SK-N-SH (cell line): ENCODE measurements at regions not wholly inside any gene's neighbourhood (a gene's known extent, or its start where the extent isn't known, plus 50 kb on each side); places are given as distances from the start of the nearest gene placed in this dataset.

Experiments used
- CTCF ChIA-PET: fragments of 300-600, 350-600 bp; formaldehyde crosslinking; extraction: SDS; loops from one replicate; lab custom pipeline; 2021; lab: Yijun Ruan, JAX
- POLR2A ChIA-PET: fragments of 350-600 bp; sonication (Branson Sonifier 250); formaldehyde crosslinking; extraction: SDS; loops from one replicate; lab custom pipeline; 2020; ENCODE audit warnings: antibody characterized with exemption, inconsistent platforms; lab: Yijun Ruan, JAX
- DNase-seq: peaks from one replicate; pipeline ENCODE4 v3.0.0; 2012
- H2AFZ ChIP-seq: fragments of 200-600 bp; sonication (generic); 2 replicates; pipeline ENCODE4 v1.8.1; 2016; ENCODE audit warnings: antibody characterized with exemption, mild to moderate bottlenecking, low read depth
- H3F3A ChIP-seq: fragments of 200-600 bp; sonication (generic); replicated peaks from 2 replicates; pipeline ENCODE3; 2016; ENCODE audit warnings: antibody characterized with exemption, mild to moderate bottlenecking; ENCODE audit not compliant: insufficient read depth
- H3K27ac ChIP-seq, 2 experiments: fragments of 200-500 bp in 1 of 2; fragments of 200-600 bp in 1 of 2; sonication (Bioruptor generic) in 1 of 2; sonication (generic), shearing (Covaris generic) in 1 of 2; 2 replicates each; pipeline versions ENCODE4 v1.5.1 to v1.6.1; 2014 to 2016; ENCODE audit warnings: low read depth in 2 of 2, inconsistent platforms in 1 of 2, low read length in 1 of 2, mild to moderate bottlenecking in 1 of 2, mixed read lengths in 1 of 2
- H3K27me3 ChIP-seq: fragments of 200-600 bp; sonication (generic), shearing (Covaris generic); 2 replicates; pipeline ENCODE4 v1.6.1; 2016; ENCODE audit warnings: mixed run types; ENCODE audit not compliant: insufficient read depth
- H3K36me3 ChIP-seq, 2 experiments: fragments of 200-500 bp in 1 of 2; fragments of 200-600 bp in 1 of 2; sonication (Bioruptor generic) in 1 of 2; sonication (generic) in 1 of 2; replicated peaks in 1 of 2; 2 replicates each; pipeline versions ENCODE3 to v1.5.1; 2014 to 2016; ENCODE audit warnings: low read length in 1 of 2, mild to moderate bottlenecking in 1 of 2; ENCODE audit not compliant: insufficient read depth in 2 of 2, control insufficient read depth in 1 of 2
- H3K4me1 ChIP-seq, 2 experiments: fragments of 200-500 bp in 1 of 2; fragments of 200-600 bp in 1 of 2; sonication (Bioruptor generic) in 1 of 2; sonication (generic), shearing (Covaris generic) in 1 of 2; 2 replicates each; pipeline versions ENCODE4 v1.5.1 to v1.6.1; 2014 to 2016; ENCODE audit warnings: low read depth in 1 of 2, low read length in 1 of 2, mixed run types in 1 of 2; ENCODE audit not compliant: insufficient read depth in 2 of 2, control insufficient read depth in 1 of 2
- H3K4me2 ChIP-seq: fragments of 200-600 bp; sonication (generic), shearing (Covaris generic); 2 replicates; pipeline ENCODE4 v1.6.1; 2017; ENCODE audit warnings: mixed run types
- H3K4me3 ChIP-seq, 2 experiments: fragments of 200-500 bp in 1 of 2; fragments of 200-600 bp in 1 of 2; sonication (Bioruptor generic) in 1 of 2; sonication (generic), shearing (Covaris generic) in 1 of 2; 2 replicates each; pipeline versions ENCODE4 v1.5.1 to v1.8.1; 2014 to 2016; ENCODE audit warnings: low read depth in 2 of 2, inconsistent platforms in 1 of 2, low read length in 1 of 2, mild to moderate bottlenecking in 1 of 2, mixed read lengths in 1 of 2, moderate library complexity in 1 of 2
- H3K79me2 ChIP-seq: fragments of 200-600 bp; sonication (generic); 2 replicates; pipeline ENCODE4 v1.8.1; 2017; ENCODE audit warnings: mild to moderate bottlenecking; ENCODE audit not compliant: insufficient read depth
- H3K9ac ChIP-seq: fragments of 200-600 bp; sonication (generic); 2 replicates; pipeline ENCODE4 v1.6.1; 2017; ENCODE audit warnings: mixed run types
- H3K9me2 ChIP-seq: fragments of 200-600 bp; sonication (generic); 2 replicates; pipeline ENCODE4 v1.6.1; 2017; ENCODE audit warnings: mixed run types
- H3K9me3 ChIP-seq: fragments of 200-600 bp; sonication (generic); 2 replicates; pipeline ENCODE4 v1.6.1; 2017; ENCODE audit warnings: mixed run types, mild to moderate bottlenecking, moderate library complexity
- H4K20me1 ChIP-seq: fragments of 200-600 bp; sonication (generic); 2 replicates; pipeline ENCODE4 v1.6.1; 2017; ENCODE audit warnings: mild to moderate bottlenecking, mixed run types; ENCODE audit not compliant: insufficient read depth
- CTCF ChIP-seq: fragments of 200-600 bp; sonication (generic); IDR thresholded peaks from 2 replicates; pipeline ENCODE4 v1.6.1; 2017; ENCODE audit warnings: antibody characterized with exemption, mild to moderate bottlenecking, moderate library complexity
- EZH2phosphoT487 ChIP-seq: fragments of 200-600 bp; sonication (generic); IDR thresholded peaks from 2 replicates; pipeline ENCODE4 v1.6.1; 2017; ENCODE audit warnings: low read depth, mixed run types, mild to moderate bottlenecking, antibody characterized with exemption, moderate library complexity, borderline replicate concordance
- NFIC ChIP-seq: IDR thresholded peaks from 2 replicates; pipeline ENCODE4 v1.4.0; 2012; ENCODE audit warnings: borderline replicate concordance
- NRF1 ChIP-seq: IDR thresholded peaks from 2 replicates; pipeline ENCODE4 v1.6.1; 2012; ENCODE audit warnings: low read depth, mild to moderate bottlenecking, low read length
- RAD21 ChIP-seq: IDR thresholded peaks from 2 replicates; pipeline ENCODE4 v1.6.1; 2012; ENCODE audit warnings: mild to moderate bottlenecking, low read length
- RCOR1 ChIP-seq: fragments of 150-350 bp; IDR thresholded peaks from 2 replicates; pipeline ENCODE4 v1.6.1; 2017; ENCODE audit warnings: antibody characterized with exemption, low read length
- REST ChIP-seq: IDR thresholded peaks from 2 replicates; pipeline ENCODE4 v1.6.1; 2012; ENCODE audit warnings: mild to moderate bottlenecking, low read depth, low read length, moderate library complexity
- RXRA ChIP-seq: IDR thresholded peaks from 2 replicates; pipeline ENCODE4 v1.4.0; 2012; ENCODE audit warnings: low read depth, mild to moderate bottlenecking, borderline replicate concordance
- SIN3A ChIP-seq: IDR thresholded peaks from 2 replicates; pipeline ENCODE4 v1.6.1; 2012; ENCODE audit warnings: low read depth, mild to moderate bottlenecking, low read length, moderate library complexity, borderline replicate concordance
- TCF12 ChIP-seq: IDR thresholded peaks from 2 replicates; pipeline ENCODE4 v1.4.0; 2012
- TEAD4 ChIP-seq: IDR thresholded peaks from 2 replicates; pipeline ENCODE4 v1.4.0; 2012; ENCODE audit warnings: mild to moderate bottlenecking, borderline replicate concordance; ENCODE audit not compliant: insufficient read depth
- USF2 ChIP-seq: fragments of 150-350 bp; IDR thresholded peaks from 2 replicates; pipeline ENCODE4 v1.6.1; 2017; ENCODE audit warnings: antibody characterized with exemption, low read length, low read depth, borderline replicate concordance

- TF ChIP-seq EZH2phosphoT487 = no peak
These were observed 112.1 kb upstream of the SIX2 start (continued) for GRCh38 chr2:45121236-45121927.

- POLR2A ChIA-PET = no interaction called here
- CTCF ChIA-PET = interaction anchor here (2.2 kb wide), 1 partner anchor 8 kb away, joined by 4 read pairs; no protein-coding TSS in a partner anchor
These were observed 111.3 kb upstream of the SIX2 start for GRCh38 chr2:45120546-45120945.

More at GRCh38 chr2:45120546-45120945, 111.3 kb upstream of the SIX2 start:
- DNase-seq = no peak
- Histone ChIP-seq H2AFZ (no peak overlapping the region), H3K4me3 (no peak overlapping the region), H3F3A (peaks cover 14% of the 10 kb centered on the region), H3K79me2 (no peaks in the 10 kb centered on the region), H3K36me3 (no peaks in the 10 kb centered on the region), H3K27ac (peak overlapping the region in 1 of 2 experiments; percentile 60; a peak in 2 of 4 replicates), H4K20me1 (no peaks in the 10 kb centered on the region), H3K9ac (no peak overlapping the region), H3K9me3 (no peaks in the 10 kb centered on the region), H3K4me2 (no peak overlapping the region), H3K4me1 (peaks cover 18 to 20% of the 10 kb centered on the region in 2 experiments; a peak in 3 of 4 replicates), H3K9me2 (no peaks in the 10 kb centered on the region), H3K27me3 (no peaks in the 10 kb centered on the region)
- TF ChIP-seq CTCF (no peak), TCF12 (no peak), NFIC (no peak), USF2 (no peak), RXRA (no peak), RCOR1 (no peak), SIN3A (no peak), TEAD4 (no peak), NRF1 (no peak), RAD21 (no peak), REST (no peak)
